PC-9 (cell line): ENCODE measurements at regions not wholly inside any gene's neighbourhood (a gene's known extent, or its start where the extent isn't known, plus 50 kb on each side); places are given as distances from the start of the nearest gene placed in this dataset.

Experiments
- EZH2 ChIP-seq: fragments of 200-600 bp; sonication (generic); IDR thresholded peaks from 2 replicates; pipeline ENCODE4 v1.8.0; 2017; ENCODE audit warnings: antibody characterized with exemption, low read depth
- TF ChIP-seq, protein P1 (sequence below): fragments of 200-600 bp; sonication (generic); conservative IDR thresholded peaks from 2 replicates; pipeline ENCODE4 v1.6.1; 2017; ENCODE audit warnings: mixed run types, antibody characterized with exemption, mild to moderate bottlenecking, moderate library complexity

DNA sequence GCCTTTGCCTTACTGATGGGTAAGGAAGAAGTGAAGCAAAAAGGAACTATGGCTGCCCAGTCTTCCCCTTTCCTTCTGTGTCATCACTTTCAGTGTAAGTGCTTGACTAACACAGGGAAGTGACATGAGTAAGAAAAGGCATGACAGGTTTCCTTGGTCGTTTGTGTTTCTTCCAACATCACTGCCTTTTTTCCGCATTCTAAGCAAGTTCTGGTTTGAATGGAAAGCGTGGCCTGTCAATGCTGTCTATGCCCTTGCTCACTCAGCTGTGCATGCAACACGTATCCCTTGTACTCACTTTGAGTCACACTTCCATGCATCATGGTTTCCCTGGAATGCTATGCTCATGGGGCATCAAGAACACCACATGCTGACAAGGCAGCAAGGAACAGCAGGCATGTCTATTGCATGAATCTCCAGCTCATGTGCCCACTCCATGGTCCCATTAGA, 111.8 kb downstream of the OAT start:
- TF ChIP-seq, protein P1, sequence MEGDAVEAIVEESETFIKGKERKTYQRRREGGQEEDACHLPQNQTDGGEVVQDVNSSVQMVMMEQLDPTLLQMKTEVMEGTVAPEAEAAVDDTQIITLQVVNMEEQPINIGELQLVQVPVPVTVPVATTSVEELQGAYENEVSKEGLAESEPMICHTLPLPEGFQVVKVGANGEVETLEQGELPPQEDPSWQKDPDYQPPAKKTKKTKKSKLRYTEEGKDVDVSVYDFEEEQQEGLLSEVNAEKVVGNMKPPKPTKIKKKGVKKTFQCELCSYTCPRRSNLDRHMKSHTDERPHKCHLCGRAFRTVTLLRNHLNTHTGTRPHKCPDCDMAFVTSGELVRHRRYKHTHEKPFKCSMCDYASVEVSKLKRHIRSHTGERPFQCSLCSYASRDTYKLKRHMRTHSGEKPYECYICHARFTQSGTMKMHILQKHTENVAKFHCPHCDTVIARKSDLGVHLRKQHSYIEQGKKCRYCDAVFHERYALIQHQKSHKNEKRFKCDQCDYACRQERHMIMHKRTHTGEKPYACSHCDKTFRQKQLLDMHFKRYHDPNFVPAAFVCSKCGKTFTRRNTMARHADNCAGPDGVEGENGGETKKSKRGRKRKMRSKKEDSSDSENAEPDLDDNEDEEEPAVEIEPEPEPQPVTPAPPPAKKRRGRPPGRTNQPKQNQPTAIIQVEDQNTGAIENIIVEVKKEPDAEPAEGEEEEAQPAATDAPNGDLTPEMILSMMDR = no peak
- TF ChIP-seq EZH2 = no peak
